ES-I3 (cell line): ENCODE measurements at regions not wholly inside any gene's neighbourhood (a gene's known extent, or its start where the extent isn't known, plus 50 kb on each side); places are given as distances from the start of the nearest gene placed in this dataset.
"Not testable (repeated sequence)": the region's sequence is repeated elsewhere in the genome, so short reads cannot be mapped to it uniquely, and the experiment has no call there.

Source experiments
- H3K36me3 ChIP-seq: 2 replicates; pipeline ENCODE4 v1.6.1; 2013; ENCODE audit warnings: mild to moderate bottlenecking, low read length, control low read depth, moderate library complexity; ENCODE audit not compliant: insufficient read depth
- H3K4me1 ChIP-seq: 2 replicates; pipeline ENCODE4 v1.6.1; 2013; ENCODE audit warnings: mild to moderate bottlenecking, control low read depth, low read length; ENCODE audit not compliant: insufficient read depth
- H3K9ac ChIP-seq: 2 replicates; pipeline ENCODE4 v1.6.1; 2013; ENCODE audit warnings: low read depth, mild to moderate bottlenecking, low read length, moderate library complexity
- H3K9me3 ChIP-seq: 2 replicates; pipeline ENCODE4 v1.6.1; 2013; ENCODE audit warnings: mild to moderate bottlenecking, low read length, moderate library complexity; ENCODE audit not compliant: control insufficient read depth, insufficient read depth

- Histone ChIP-seq H3K4me1 (no peaks in the 10 kb centered on the region), H3K36me3 (no peaks in the 10 kb centered on the region), H3K9ac (no peak overlapping the region), H3K9me3 (no peaks in the 10 kb centered on the region)
Observed at GRCh38 chr6:101167638-101168037, 225.9 kb upstream of the GRIK2 start.

GRCh38 chr6:101171049-101171448 lies 222.5 kb upstream of the GRIK2 start:
- H3K4me1 ChIP-seq, H3K36me3 ChIP-seq, H3K9ac ChIP-seq: not testable (repeated sequence)

GRCh38 chr6:101178748-101179147 lies 214.8 kb upstream of the GRIK2 start:
- no peaks in the 10 kb centered on the region for H3K9me3 ChIP-seq
- no peaks in the 10 kb centered on the region for H3K36me3 ChIP-seq
- H3K4me1 ChIP-seq = no peaks in the 10 kb centered on the region; the same call in 1 of the 2 replicates
- H3K9ac ChIP-seq = no peak overlapping the region

More at GRCh38 chr6:101171049-101171448, 222.5 kb upstream of the GRIK2 start:
- not testable (repeated sequence) for H3K9me3 ChIP-seq

GRCh38 chr6:101181006-101181405 lies 212.5 kb upstream of the GRIK2 start:
- Histone ChIP-seq H3K9ac (no peak overlapping the region), H3K36me3 (no peaks in the 10 kb centered on the region), H3K4me1 (no peaks in the 10 kb centered on the region; the same call in 1 of the 2 replicates), H3K9me3 (no peaks in the 10 kb centered on the region)

- H3K9ac ChIP-seq, H3K36me3 ChIP-seq, H3K4me1 ChIP-seq, H3K9me3 ChIP-seq: not testable (repeated sequence)
Observed at GRCh38 chr6:101188285-101188798, 205.2 kb upstream of the GRIK2 start.

GRCh38 chr6:101195588-101195987 lies 197.9 kb upstream of the GRIK2 start:
- Histone ChIP-seq H3K36me3 (no peaks in the 10 kb centered on the region), H3K9me3 (no peaks in the 10 kb centered on the region; the same call in 1 of the 2 replicates), H3K4me1 (peaks cover 5% of the 10 kb centered on the region; the same call in 1 of the 2 replicates), H3K9ac (no peak overlapping the region)

GRCh38 chr6:101199441-101199840 lies 194.1 kb upstream of the GRIK2 start:
- no peaks in the 10 kb centered on the region; the same call in 1 of the 2 replicates for H3K9me3 ChIP-seq
- no peaks in the 10 kb centered on the region for H3K36me3 ChIP-seq
- H3K4me1 ChIP-seq = peaks cover 5% of the 10 kb centered on the region; the same call in 1 of the 2 replicates
- no peak overlapping the region for H3K9ac ChIP-seq

GRCh38 chr6:101202867-101203374 lies 190.6 kb upstream of the GRIK2 start:
- Histone ChIP-seq H3K4me1 (no peaks in the 10 kb centered on the region), H3K9ac (no peak overlapping the region), H3K36me3 (no peaks in the 10 kb centered on the region), H3K9me3 (no peaks in the 10 kb centered on the region; the same call in 1 of the 2 replicates)

- H3K9ac ChIP-seq = no peak overlapping the region
- no peaks in the 10 kb centered on the region for H3K4me1 ChIP-seq
- no peaks in the 10 kb centered on the region for H3K36me3 ChIP-seq
- no peaks in the 10 kb centered on the region; the same call in 1 of the 2 replicates for H3K9me3 ChIP-seq
Observed at GRCh38 chr6:101203664-101204063, 189.8 kb upstream of the GRIK2 start.

GRCh38 chr6:101208152-101208551 lies 185.4 kb upstream of the GRIK2 start:
- no peaks in the 10 kb centered on the region for H3K4me1 ChIP-seq
- no peaks in the 10 kb centered on the region for H3K9me3 ChIP-seq
- no peak overlapping the region for H3K9ac ChIP-seq

GRCh38 chr6:101212640-101213039 lies 180.9 kb upstream of the GRIK2 start:
- Histone ChIP-seq H3K4me1 (no peaks in the 10 kb centered on the region), H3K36me3 (no peaks in the 10 kb centered on the region), H3K9ac (no peak overlapping the region)

More at GRCh38 chr6:101208152-101208551, 185.4 kb upstream of the GRIK2 start:
- H3K36me3 ChIP-seq = no peaks in the 10 kb centered on the region

GRCh38 chr6:101222007-101222406 lies 171.5 kb upstream of the GRIK2 start:
- Histone ChIP-seq H3K36me3 (no peaks in the 10 kb centered on the region), H3K9ac (no peak overlapping the region), H3K9me3 (peaks cover 11% of the 10 kb centered on the region), H3K4me1 (peaks cover 4% of the 10 kb centered on the region)

More at GRCh38 chr6:101212640-101213039, 180.9 kb upstream of the GRIK2 start:
- no peaks in the 10 kb centered on the region for H3K9me3 ChIP-seq

GRCh38 chr6:101224751-101225150 lies 168.8 kb upstream of the GRIK2 start:
- H3K4me1 ChIP-seq = peaks cover 4% of the 10 kb centered on the region
- H3K36me3 ChIP-seq = no peaks in the 10 kb centered on the region
- H3K9me3 ChIP-seq = peaks cover 11% of the 10 kb centered on the region
- H3K9ac ChIP-seq = no peak overlapping the region

- no peaks in the 10 kb centered on the region for H3K36me3 ChIP-seq
- H3K4me1 ChIP-seq = peaks cover 4% of the 10 kb centered on the region
- H3K9me3 ChIP-seq = peaks cover 11% of the 10 kb centered on the region
- no peak overlapping the region for H3K9ac ChIP-seq
Observed at GRCh38 chr6:101226677-101227135, 166.8 kb upstream of the GRIK2 start.

- Histone ChIP-seq H3K9ac (no peak overlapping the region), H3K36me3 (no peaks in the 10 kb centered on the region), H3K9me3 (peaks cover 2% of the 10 kb centered on the region; the same call in 1 of the 2 replicates), H3K4me1 (peaks cover 4% of the 10 kb centered on the region)
Observed at GRCh38 chr6:101230866-101231265, 162.6 kb upstream of the GRIK2 start.
